HFF-Myc (cell line): ENCODE measurements at regions not wholly inside any gene's neighbourhood (a gene's known extent, or its start where the extent isn't known, plus 50 kb on each side); places are given as distances from the start of the nearest gene placed in this dataset.

Source experiments
- DNase-seq: peaks from one replicate; pipeline ENCODE4 v3.0.0-alpha.2; 2011; ENCODE audit warnings: low read depth; ENCODE audit errors: extremely low read depth
- H3K4me3 ChIP-seq: replicated peaks from 2 replicates; pipeline ENCODE4 v1.5.1; 2011; ENCODE audit warnings: low read depth, mild to moderate bottlenecking, control low read depth, low read length
- TF ChIP-seq, protein P1 (sequence below): IDR thresholded peaks from 2 replicates; pipeline ENCODE4 v1.5.1; 2012; ENCODE audit warnings: mild to moderate bottlenecking, low read depth, low read length, control low read depth; ENCODE audit errors: missing control alignments

- no peak for DNase-seq
- no peak overlapping the region for H3K4me3 ChIP-seq
- TF ChIP-seq, protein P1, sequence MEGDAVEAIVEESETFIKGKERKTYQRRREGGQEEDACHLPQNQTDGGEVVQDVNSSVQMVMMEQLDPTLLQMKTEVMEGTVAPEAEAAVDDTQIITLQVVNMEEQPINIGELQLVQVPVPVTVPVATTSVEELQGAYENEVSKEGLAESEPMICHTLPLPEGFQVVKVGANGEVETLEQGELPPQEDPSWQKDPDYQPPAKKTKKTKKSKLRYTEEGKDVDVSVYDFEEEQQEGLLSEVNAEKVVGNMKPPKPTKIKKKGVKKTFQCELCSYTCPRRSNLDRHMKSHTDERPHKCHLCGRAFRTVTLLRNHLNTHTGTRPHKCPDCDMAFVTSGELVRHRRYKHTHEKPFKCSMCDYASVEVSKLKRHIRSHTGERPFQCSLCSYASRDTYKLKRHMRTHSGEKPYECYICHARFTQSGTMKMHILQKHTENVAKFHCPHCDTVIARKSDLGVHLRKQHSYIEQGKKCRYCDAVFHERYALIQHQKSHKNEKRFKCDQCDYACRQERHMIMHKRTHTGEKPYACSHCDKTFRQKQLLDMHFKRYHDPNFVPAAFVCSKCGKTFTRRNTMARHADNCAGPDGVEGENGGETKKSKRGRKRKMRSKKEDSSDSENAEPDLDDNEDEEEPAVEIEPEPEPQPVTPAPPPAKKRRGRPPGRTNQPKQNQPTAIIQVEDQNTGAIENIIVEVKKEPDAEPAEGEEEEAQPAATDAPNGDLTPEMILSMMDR: no peak
Measured at GRCh38 chr2:59900728-59901452, 652.6 kb downstream of the BCL11A start.

GRCh38 chr2:59899692-59900091, 653.8 kb downstream of the BCL11A start:
- TF ChIP-seq, protein P1: no peak
- DNase-seq: no peak

GRCh38 chr2:59896499-59897245, 656.8 kb downstream of the BCL11A start:
- no peak overlapping the region for H3K4me3 ChIP-seq
- DNase-seq: no peak
- TF ChIP-seq, protein P1: no peak

More at GRCh38 chr2:59899692-59900091, 653.8 kb downstream of the BCL11A start:
- H3K4me3 ChIP-seq: no peak overlapping the region

DNA sequence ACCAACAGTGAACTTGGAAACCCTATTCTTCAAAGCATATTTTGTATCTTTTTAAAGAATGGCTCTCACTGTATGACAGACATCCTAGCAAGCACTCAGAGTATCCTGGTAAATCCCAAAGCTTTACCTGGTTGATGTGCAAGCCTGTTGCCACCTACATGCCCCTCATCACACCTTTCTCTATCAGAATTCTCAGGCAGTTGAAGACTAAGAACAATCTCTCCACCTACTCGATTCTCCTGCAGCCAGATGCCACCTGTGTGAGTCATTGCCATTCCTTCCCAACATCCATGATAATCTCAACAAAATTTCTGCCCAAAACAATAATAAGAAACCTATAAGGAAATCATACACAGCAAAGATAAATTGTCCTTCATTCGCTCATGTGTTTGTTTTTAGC, 659.8 kb downstream of the BCL11A start:
- no peak for DNase-seq
- TF ChIP-seq, protein P1: no peak

DNA sequence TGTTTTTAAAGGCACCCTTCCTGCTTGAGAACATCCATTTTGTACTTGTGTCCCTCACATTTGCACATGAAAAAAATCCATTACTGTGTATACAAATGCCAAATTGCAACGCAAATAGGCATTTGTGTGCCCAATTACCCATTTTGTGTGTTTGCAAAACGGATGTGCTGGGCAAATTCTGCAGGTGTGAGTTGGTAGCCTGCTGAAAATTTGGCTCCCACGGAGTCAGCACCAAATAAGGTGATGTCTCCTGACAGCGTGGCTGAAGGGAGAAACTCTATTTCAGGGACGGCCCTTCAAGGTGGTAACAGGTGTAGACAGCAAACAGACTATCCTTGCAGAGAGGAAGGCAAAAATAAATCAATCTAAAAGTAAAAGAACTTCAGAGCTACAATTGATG, 661.1 kb downstream of the BCL11A start:
- TF ChIP-seq, protein P1: no peak
- H3K4me3 ChIP-seq: no peak overlapping the region
- no peak for DNase-seq

More for the DNA sequence above, 659.8 kb downstream of the BCL11A start:
- H3K4me3 ChIP-seq: no peak overlapping the region

GRCh38 chr2:59889305-59889704, 664.1 kb downstream of the BCL11A start:
- TF ChIP-seq, protein P1: no peak
- H3K4me3 ChIP-seq: no peak overlapping the region
- DNase-seq: no peak

GRCh38 chr2:59888706-59889105, 664.7 kb downstream of the BCL11A start:
- no peak for DNase-seq
- TF ChIP-seq, protein P1: no peak
- H3K4me3 ChIP-seq: no peak overlapping the region
